Suprapubic skin (tissue), 4 donors: ENCODE measurements at regions not wholly inside any gene's neighbourhood (a gene's known extent, or its start where the extent isn't known, plus 50 kb on each side); places are given as distances from the start of the nearest gene placed in this dataset.
A peak's percentile ranks its signal among the peaks of the same experiment; 100 is the strongest.

Source experiments
- DNase-seq, 2 donors: peaks; one replicate each; pipeline ENCODE4 v3.0.0-alpha.2; 2019; ENCODE audit warnings: low spot score in 2 of 2
- H3K27ac ChIP-seq: fragments of 200-600 bp; sonication (generic); one replicate; pipeline ENCODE4 v1.5.1; 2019
- H3K27me3 ChIP-seq: fragments of 200-600 bp; sonication (generic); one replicate; pipeline ENCODE4 v1.5.1; 2019
- H3K36me3 ChIP-seq: fragments of 200-600 bp; sonication (generic); one replicate; pipeline ENCODE4 v1.5.1; 2019
- H3K4me1 ChIP-seq: fragments of 200-600 bp; sonication (generic); one replicate; pipeline ENCODE4 v1.5.1; 2019
- H3K4me3 ChIP-seq: fragments of 200-600 bp; sonication (generic); one replicate; pipeline ENCODE4 v1.5.1; 2019; ENCODE audit warnings: mild to moderate bottlenecking
- H3K9me3 ChIP-seq: fragments of 200-600 bp; sonication (generic); one replicate; pipeline ENCODE4 v1.5.1; 2019
- CTCF ChIP-seq, 2 donors: fragments of 200-600 bp in 1 of 2; fragments of 450-650 bp in 1 of 2; sonication (generic) in 1 of 2; IDR thresholded peaks; one replicate each; pipeline ENCODE4 v1.5.1; 2016 to 2019; ENCODE audit warnings: antibody characterized with exemption in 2 of 2, mild to moderate bottlenecking in 1 of 2, moderate library complexity in 1 of 2
- EP300 ChIP-seq: sonication (generic); formaldehyde crosslinking; IDR thresholded peaks from one replicate; pipeline ENCODE4 v1.6.1; 2017; ENCODE audit warnings: antibody characterized with exemption
- POLR2A ChIP-seq, 2 donors: fragments of 450-650 bp; IDR thresholded peaks; one replicate each; pipeline ENCODE4 v1.6.1; 2017; ENCODE audit warnings: antibody characterized with exemption in 2 of 2, mild to moderate bottlenecking in 2 of 2, moderate library complexity in 2 of 2
- POLR2AphosphoS5 ChIP-seq, 3 donors: sonication (generic); formaldehyde crosslinking; IDR thresholded peaks; one replicate each; pipeline ENCODE4 v1.6.1; 2017; ENCODE audit warnings: antibody characterized with exemption in 3 of 3
- WGBS: methylation state at CpG from one replicate; pipeline ENCODE4 v1.1.5; 2018; 5-methylcytosine and 5-hydroxymethylcytosine counted together

DNA sequence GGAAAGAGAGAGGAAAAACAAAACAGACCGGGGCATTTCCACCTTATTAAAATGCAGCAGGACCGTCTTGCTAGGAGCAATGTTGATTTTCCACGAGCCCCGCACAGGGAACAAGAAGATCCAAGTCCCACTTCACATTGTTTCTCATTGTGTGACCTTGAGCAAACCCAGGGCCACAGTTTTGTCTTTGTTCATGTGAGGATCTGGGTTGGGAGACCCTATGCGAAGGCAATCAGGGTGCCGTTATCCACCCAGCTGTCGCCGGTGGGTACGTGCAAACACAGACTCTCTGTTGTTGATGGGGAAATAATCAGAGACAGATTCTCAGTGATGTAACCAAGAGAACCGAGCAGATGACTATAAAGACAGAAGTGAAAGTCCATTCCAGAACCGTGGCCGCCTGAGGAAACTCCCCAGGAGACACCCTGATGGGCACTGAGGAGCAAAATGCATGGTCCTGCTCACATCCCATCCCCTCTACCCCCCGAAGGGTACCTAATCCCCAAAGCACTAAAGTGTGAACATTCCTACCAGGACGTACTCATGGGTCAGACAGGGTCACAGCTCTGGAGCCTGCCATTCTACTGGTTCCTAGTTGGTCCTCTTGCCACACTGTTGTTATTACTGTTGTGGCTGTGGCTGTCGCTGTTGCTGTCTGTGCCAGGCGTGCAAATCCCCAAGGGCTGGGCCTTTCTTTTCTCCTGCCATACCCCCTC lies 102.7 kb upstream of the RBPJ start:
- DNase-seq: no peak
- peak overlapping the region; percentile 14 for H3K4me3 ChIP-seq
- no peaks in the 10 kb centered on the region for H3K9me3 ChIP-seq
- H3K27me3 ChIP-seq: no peaks in the 10 kb centered on the region
- H3K4me1 ChIP-seq: peaks cover 15% of the 10 kb centered on the region
- 44% methylated on average over 16 of the region's 16 CpGs for WGBS
- H3K27ac ChIP-seq: peak overlapping the region; percentile 79
- H3K36me3 ChIP-seq: no peaks in the 10 kb centered on the region
- TF ChIP-seq POLR2AphosphoS5 (IDR thresholded peaks at IDR 0.05): no peak
- no peak for TF ChIP-seq EP300
- no peak for TF ChIP-seq POLR2A (IDR thresholded peaks at IDR 0.05)
- no peak for TF ChIP-seq CTCF (IDR thresholded peaks at IDR 0.05)

GRCh38 chr4:26218677-26219605 lies 101.9 kb upstream of the RBPJ start:
- Histone ChIP-seq H3K9me3 (no peaks in the 10 kb centered on the region), H3K4me3 (no peak overlapping the region), H3K36me3 (no peaks in the 10 kb centered on the region), H3K27me3 (no peaks in the 10 kb centered on the region), H3K4me1 (peaks cover 15% of the 10 kb centered on the region), H3K27ac (peak overlapping the region; percentile 79)
- TF ChIP-seq POLR2A (IDR thresholded peaks at IDR 0.05) (no peak), EP300 (no peak), CTCF (IDR thresholded peaks at IDR 0.05) (no peak), POLR2AphosphoS5 (IDR thresholded peaks at IDR 0.05) (no peak)
- no peak for DNase-seq
- WGBS: 69% methylated on average over 12 of the region's 12 CpGs

DNA sequence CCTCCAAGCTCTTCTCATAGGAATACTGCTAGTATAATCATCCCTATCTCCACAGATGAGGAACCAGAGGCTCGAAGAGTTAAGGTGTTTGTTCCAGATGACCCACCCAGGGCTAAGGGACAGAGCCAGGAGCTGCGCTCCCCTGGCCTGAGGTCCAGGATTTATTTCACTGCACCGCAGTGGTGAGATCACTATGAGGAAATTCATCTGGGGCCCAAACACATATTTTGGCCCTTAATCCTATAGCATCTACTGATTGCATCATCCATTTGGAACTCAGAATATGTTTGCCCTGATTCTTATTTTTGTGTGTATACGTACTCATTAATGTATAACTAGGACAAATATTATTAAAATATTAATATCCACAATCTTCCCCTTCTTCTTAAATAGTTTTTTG lies 100.1 kb upstream of the RBPJ start:
- TF ChIP-seq CTCF (IDR thresholded peaks at IDR 0.05): no peak
- TF ChIP-seq POLR2AphosphoS5 (IDR thresholded peaks at IDR 0.05): no peak
- no peak for TF ChIP-seq EP300
- no peak for TF ChIP-seq POLR2A (IDR thresholded peaks at IDR 0.05)
- WGBS: 68% methylated on average over 4 of the region's 4 CpGs
- no peak for DNase-seq
- H3K36me3 ChIP-seq: no peaks in the 10 kb centered on the region
- H3K27ac ChIP-seq: no peak overlapping the region
- no peaks in the 10 kb centered on the region for H3K9me3 ChIP-seq
- H3K4me1 ChIP-seq: peaks cover 15% of the 10 kb centered on the region
- H3K27me3 ChIP-seq: no peaks in the 10 kb centered on the region
- H3K4me3 ChIP-seq: no peak overlapping the region

DNA sequence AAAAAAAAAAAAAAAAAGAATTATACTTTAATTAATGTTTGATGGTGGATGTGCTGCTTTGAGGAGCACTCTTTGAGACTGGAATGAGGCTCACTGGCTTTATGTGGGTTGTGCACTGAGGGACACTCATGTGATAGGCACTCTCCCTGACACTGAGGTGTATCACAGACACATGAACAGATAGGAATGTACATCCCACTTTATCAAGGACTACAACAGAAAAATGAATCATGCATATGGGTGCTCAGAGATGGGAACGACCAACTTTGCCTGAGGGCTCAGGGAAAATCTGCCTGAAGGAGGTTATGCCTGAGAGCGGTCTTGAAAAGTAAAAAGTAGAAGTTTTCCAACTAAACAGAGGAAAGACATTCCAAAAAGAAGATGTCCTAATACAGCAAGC lies 97.7 kb upstream of the RBPJ start:
- Histone ChIP-seq H3K27me3 (no peaks in the 10 kb centered on the region), H3K36me3 (no peaks in the 10 kb centered on the region), H3K4me3 (no peak overlapping the region), H3K4me1 (peaks cover 8% of the 10 kb centered on the region), H3K9me3 (no peaks in the 10 kb centered on the region), H3K27ac (no peak overlapping the region)
- 82% methylated on average over 2 of the region's 2 CpGs for WGBS
- no peak for TF ChIP-seq POLR2AphosphoS5 (IDR thresholded peaks at IDR 0.05)
- TF ChIP-seq POLR2A (IDR thresholded peaks at IDR 0.05): no peak
- TF ChIP-seq EP300: no peak
- no peak for DNase-seq

DNA sequence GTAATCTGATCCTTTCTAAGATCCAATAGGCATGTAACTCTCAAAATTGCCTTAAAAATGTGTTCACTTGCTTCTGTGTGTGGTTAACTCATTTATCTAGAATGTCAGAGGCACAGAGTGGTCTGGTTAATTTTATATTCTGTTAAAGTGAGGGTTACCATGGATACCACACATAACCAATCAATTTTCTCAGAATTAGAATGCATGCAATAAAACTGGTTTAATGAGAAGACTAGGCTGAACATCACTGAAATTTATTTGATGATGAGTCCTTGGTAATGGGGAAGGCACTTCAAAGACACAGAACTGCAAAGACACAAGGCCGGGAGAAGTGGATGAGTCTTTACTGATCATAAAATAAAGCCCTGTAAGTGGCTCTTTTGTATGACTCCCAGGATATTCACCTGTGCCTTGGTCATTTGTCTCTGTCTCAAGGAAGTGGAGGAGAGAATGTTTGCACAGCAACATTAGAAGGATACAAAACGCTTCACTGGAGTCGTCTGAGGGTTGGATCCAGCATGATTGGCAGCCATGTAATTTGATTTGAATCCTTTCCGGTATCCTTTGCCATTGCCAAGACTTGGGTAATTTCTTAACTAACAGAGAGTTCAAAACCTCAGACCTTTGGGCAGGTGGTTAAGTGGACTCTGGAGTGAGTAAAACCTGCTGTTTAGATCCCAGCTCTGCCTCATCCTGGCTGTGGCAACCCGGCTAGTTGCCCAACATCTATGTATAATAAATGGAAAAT lies 94.0 kb upstream of the RBPJ start:
- 77% methylated on average over 5 of the region's 5 CpGs for WGBS
- no peak for DNase-seq
- no peaks in the 10 kb centered on the region for H3K36me3 ChIP-seq

More for the DNA sequence above, 94.0 kb upstream of the RBPJ start:
- Histone ChIP-seq H3K9me3 (no peaks in the 10 kb centered on the region), H3K4me1 (no peaks in the 10 kb centered on the region), H3K4me3 (no peak overlapping the region), H3K27ac (no peak overlapping the region), H3K27me3 (no peaks in the 10 kb centered on the region)
- TF ChIP-seq POLR2A (IDR thresholded peaks at IDR 0.05): no peak
- no peak for TF ChIP-seq EP300
- TF ChIP-seq POLR2AphosphoS5 (IDR thresholded peaks at IDR 0.05): no peak
- no peak for TF ChIP-seq CTCF (IDR thresholded peaks at IDR 0.05)
